H9 (cell line): ENCODE measurements at regions not wholly inside any gene's neighbourhood (a gene's known extent, or its start where the extent isn't known, plus 50 kb on each side); places are given as distances from the start of the nearest gene placed in this dataset.

Experiments used
- DNase-seq: peaks from one replicate; pipeline ENCODE4 v3.0.0-alpha.2; 2017
- H2AFZ ChIP-seq: one replicate; pipeline ENCODE4 v1.6.1; 2013; ENCODE audit warnings: mild to moderate bottlenecking, low read length, control low read depth, moderate library complexity
- H2AK5ac ChIP-seq: 2 replicates; pipeline ENCODE4 v1.6.1; 2013; ENCODE audit warnings: low read length, control low read depth, mixed read lengths; ENCODE audit not compliant: insufficient read length
- H2BK120ac ChIP-seq: one replicate; pipeline ENCODE4 v1.6.1; 2013; ENCODE audit warnings: low read depth, mild to moderate bottlenecking, low read length, control low read depth, inconsistent platforms; ENCODE audit not compliant: poor library complexity, severe bottlenecking
- H2BK12ac ChIP-seq: 2 replicates; pipeline ENCODE4 v1.6.1; 2013; ENCODE audit warnings: low read length, control low read depth, mixed read lengths, low read depth; ENCODE audit not compliant: insufficient read length
- H2BK15ac ChIP-seq: 2 replicates; pipeline ENCODE4 v1.6.1; 2013; ENCODE audit warnings: low read depth, low read length, control low read depth
- H2BK20ac ChIP-seq: one replicate; pipeline ENCODE4 v1.6.1; 2013; ENCODE audit warnings: low read depth, mild to moderate bottlenecking, low read length, control low read depth, inconsistent platforms; ENCODE audit not compliant: poor library complexity, severe bottlenecking
- H2BK5ac ChIP-seq: 2 replicates; pipeline ENCODE4 v1.6.1; 2013; ENCODE audit warnings: low read length, control low read depth, mixed read lengths; ENCODE audit not compliant: insufficient read length
- H3K14ac ChIP-seq: 2 replicates; pipeline ENCODE4 v1.6.1; 2013; ENCODE audit warnings: low read length, control low read depth; ENCODE audit not compliant: insufficient read depth
- H3K18ac ChIP-seq: 2 replicates; pipeline ENCODE4 v1.6.1; 2013; ENCODE audit warnings: low read depth, mild to moderate bottlenecking, mixed read lengths, low read length, control low read depth; ENCODE audit not compliant: insufficient read length
- H3K23ac ChIP-seq: 2 replicates; pipeline ENCODE4 v1.6.1; 2013; ENCODE audit warnings: low read length, control low read depth, mixed read lengths, low read depth; ENCODE audit not compliant: insufficient read length
- H3K23me2 ChIP-seq: 2 replicates; pipeline ENCODE4 v1.6.1; 2013; ENCODE audit warnings: low read depth, mild to moderate bottlenecking, mixed read lengths, low read length, control low read depth; ENCODE audit not compliant: insufficient read length, poor library complexity, severe bottlenecking
- H3K27ac ChIP-seq: 2 replicates; pipeline ENCODE4 v1.5.1; 2013; ENCODE audit warnings: low read length, control low read depth, mixed read lengths, low read depth; ENCODE audit not compliant: insufficient read length
- H3K27me3 ChIP-seq: 2 replicates; pipeline ENCODE4 v1.6.1; 2013; ENCODE audit warnings: low read length, control low read depth, inconsistent platforms; ENCODE audit not compliant: insufficient read depth
- H3K4ac ChIP-seq: 2 replicates; pipeline ENCODE4 v1.6.1; 2013; ENCODE audit warnings: low read depth, mild to moderate bottlenecking, control low read depth, inconsistent platforms, low read length, moderate library complexity
- H3K4me1 ChIP-seq: 2 replicates; pipeline ENCODE4 v1.6.1; 2013; ENCODE audit warnings: low read length, control low read depth, inconsistent platforms; ENCODE audit not compliant: insufficient read depth
- H3K4me2 ChIP-seq: 2 replicates; pipeline ENCODE4 v1.6.1; 2013; ENCODE audit warnings: low read length, control low read depth, mixed read lengths; ENCODE audit not compliant: insufficient read length, insufficient read depth
- H3K56ac ChIP-seq: 2 replicates; pipeline ENCODE4 v1.6.1; 2013; ENCODE audit warnings: low read depth, mild to moderate bottlenecking, mixed read lengths, low read length, control low read depth; ENCODE audit not compliant: insufficient read length
- H3K79me1 ChIP-seq: 2 replicates; pipeline ENCODE4 v1.6.1; 2013; ENCODE audit warnings: low read depth, mild to moderate bottlenecking, moderate library complexity, low read length, control low read depth, inconsistent platforms; ENCODE audit not compliant: insufficient read depth, poor library complexity, severe bottlenecking
- H3K79me2 ChIP-seq: 2 replicates; pipeline ENCODE4 v1.6.1; 2013; ENCODE audit warnings: low read length, control low read depth, inconsistent platforms; ENCODE audit not compliant: insufficient read depth
- H3K9ac ChIP-seq: 2 replicates; pipeline ENCODE4 v1.6.1; 2013; ENCODE audit warnings: low read length, control low read depth, mixed read lengths; ENCODE audit not compliant: insufficient read length; ENCODE audit errors: extremely low read depth
- H3K9me3 ChIP-seq: one replicate; pipeline ENCODE4 v1.6.1; 2013; ENCODE audit warnings: low read depth, low read length, inconsistent platforms; ENCODE audit not compliant: control insufficient read depth
- H3T11ph ChIP-seq: one replicate; pipeline ENCODE4 v1.6.1; 2013; ENCODE audit warnings: mild to moderate bottlenecking, low read length, control low read depth, inconsistent platforms
- H4K20me1 ChIP-seq: one replicate; pipeline ENCODE4 v1.6.1; 2013; ENCODE audit not compliant: control insufficient read depth, insufficient read length, insufficient read depth
- H4K5ac ChIP-seq: 2 replicates; pipeline ENCODE4 v1.6.1; 2013; ENCODE audit warnings: low read depth, mild to moderate bottlenecking, mixed read lengths, low read length, control low read depth; ENCODE audit not compliant: insufficient read length
- H4K8ac ChIP-seq: replicated peaks from 2 replicates; pipeline ENCODE4 v1.6.1; 2013; ENCODE audit warnings: low read length, control low read depth, mixed read lengths, low read depth; ENCODE audit not compliant: insufficient read length
- H4K91ac ChIP-seq: 2 replicates; pipeline ENCODE4 v1.6.1; 2013; ENCODE audit warnings: low read depth, mild to moderate bottlenecking, moderate library complexity, mixed read lengths, low read length, control low read depth; ENCODE audit not compliant: insufficient read length
- H3K27ac Mint-ChIP-seq, 3 experiments: 2 replicates in 2 of 3; 3 replicates in 1 of 3; pipeline ENCODE4 v1.8.0; 2020 to 2021; ENCODE audit warnings: mixed read lengths in 3 of 3, mild to moderate bottlenecking in 1 of 3, moderate library complexity in 1 of 3
- H3K27me3 Mint-ChIP-seq: 2 replicates; pipeline ENCODE4 v1.8.0; 2021; ENCODE audit warnings: low read depth, mild to moderate bottlenecking, moderate library complexity, mixed read lengths
- H3K36me3 Mint-ChIP-seq, 3 experiments: 2 replicates in 2 of 3; 3 replicates in 1 of 3; pipeline ENCODE4 v1.8.0; 2020 to 2021; ENCODE audit warnings: low read depth in 3 of 3, mixed read lengths in 3 of 3; ENCODE audit not compliant: insufficient read depth in 1 of 3
- H3K4me1 Mint-ChIP-seq, 2 experiments: 2 replicates each; pipeline ENCODE4 v1.8.0; 2020; ENCODE audit warnings: mixed read lengths in 2 of 2
- H3K4me3 Mint-ChIP-seq, 2 experiments: 2 replicates in 1 of 2; 3 replicates in 1 of 2; pipeline ENCODE4 v1.8.0; 2020 to 2021; ENCODE audit warnings: mild to moderate bottlenecking in 2 of 2, mixed read lengths in 2 of 2, moderate library complexity in 1 of 2
- H3K9me3 Mint-ChIP-seq, 2 experiments: 2 replicates in 1 of 2; 3 replicates in 1 of 2; pipeline ENCODE4 v1.8.0; 2020; ENCODE audit warnings: mild to moderate bottlenecking in 2 of 2, mixed read lengths in 2 of 2, moderate library complexity in 1 of 2
- WGBS: extraction: QIAGEN DNeasy Blood & Tissue Kit; methylation state at CpG from one replicate; pipeline ENCODE4 v1.1.7; 2013; ENCODE audit warnings: missing lambda C conversion rate, low lambda C conversion rate, mixed read lengths; ENCODE audit not compliant: insufficient read length; ENCODE audit errors: extremely low coverage; 5-methylcytosine and 5-hydroxymethylcytosine counted together
- TF ChIP-seq, protein P1 (sequence below): fragments of 200-600 bp; sonication (generic); conservative IDR thresholded peaks from 3 replicates; pipeline ENCODE4 v1.8.0; 2021; ENCODE audit warnings: antibody characterized with exemption, mild to moderate bottlenecking

DNA sequence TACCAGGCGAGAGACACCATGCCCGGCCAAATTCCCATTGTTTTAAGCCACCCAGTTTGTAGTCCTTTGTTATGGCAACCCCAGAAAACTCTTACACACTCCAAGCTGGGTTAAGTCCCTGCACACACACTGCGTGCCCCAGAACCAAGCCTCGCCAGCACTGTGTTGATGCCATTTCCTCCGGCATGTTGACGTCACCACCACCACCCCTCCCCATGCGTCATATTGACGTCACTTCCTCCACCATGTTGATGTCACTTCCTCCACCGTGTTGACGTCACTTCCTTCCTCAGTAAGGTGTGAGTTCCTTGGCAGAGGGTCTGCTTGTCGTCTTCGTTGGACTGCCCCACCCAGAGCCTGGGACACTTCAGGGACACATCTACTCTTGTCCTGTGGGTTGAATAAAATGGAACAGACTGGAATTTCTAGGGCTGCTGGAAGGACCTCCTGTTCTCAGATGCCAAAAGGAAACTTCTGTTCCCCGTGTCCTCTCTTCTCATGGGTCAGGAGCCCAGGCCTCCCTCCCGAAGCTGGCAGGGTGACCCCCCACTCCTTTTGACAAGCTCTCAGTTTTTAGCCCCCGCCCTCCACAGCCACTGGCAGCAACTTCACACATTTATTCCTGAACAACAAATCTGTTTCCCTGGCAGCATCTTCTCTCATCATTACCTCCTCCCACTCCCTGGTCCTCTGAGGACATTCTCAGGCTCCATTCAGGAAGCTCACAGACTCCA, 643.3 kb downstream of the NPHP4 start:
- H3K4me2 ChIP-seq: no peak overlapping the region
- H4K5ac ChIP-seq: no peak overlapping the region
- TF ChIP-seq, protein P1, sequence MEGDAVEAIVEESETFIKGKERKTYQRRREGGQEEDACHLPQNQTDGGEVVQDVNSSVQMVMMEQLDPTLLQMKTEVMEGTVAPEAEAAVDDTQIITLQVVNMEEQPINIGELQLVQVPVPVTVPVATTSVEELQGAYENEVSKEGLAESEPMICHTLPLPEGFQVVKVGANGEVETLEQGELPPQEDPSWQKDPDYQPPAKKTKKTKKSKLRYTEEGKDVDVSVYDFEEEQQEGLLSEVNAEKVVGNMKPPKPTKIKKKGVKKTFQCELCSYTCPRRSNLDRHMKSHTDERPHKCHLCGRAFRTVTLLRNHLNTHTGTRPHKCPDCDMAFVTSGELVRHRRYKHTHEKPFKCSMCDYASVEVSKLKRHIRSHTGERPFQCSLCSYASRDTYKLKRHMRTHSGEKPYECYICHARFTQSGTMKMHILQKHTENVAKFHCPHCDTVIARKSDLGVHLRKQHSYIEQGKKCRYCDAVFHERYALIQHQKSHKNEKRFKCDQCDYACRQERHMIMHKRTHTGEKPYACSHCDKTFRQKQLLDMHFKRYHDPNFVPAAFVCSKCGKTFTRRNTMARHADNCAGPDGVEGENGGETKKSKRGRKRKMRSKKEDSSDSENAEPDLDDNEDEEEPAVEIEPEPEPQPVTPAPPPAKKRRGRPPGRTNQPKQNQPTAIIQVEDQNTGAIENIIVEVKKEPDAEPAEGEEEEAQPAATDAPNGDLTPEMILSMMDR: no peak
- no peak overlapping the region for H2AFZ ChIP-seq
- H3K14ac ChIP-seq: no peak overlapping the region
- H3K79me2 ChIP-seq: no peaks in the 10 kb centered on the region
- H3K23ac ChIP-seq: no peak overlapping the region
- H3K9me3 ChIP-seq: no peaks in the 10 kb centered on the region
- Mint-ChIP-seq H3K4me3 (no peak overlapping the region), H3K27me3 (peaks cover 12% of the 10 kb centered on the region), H3K9me3 (peaks cover 4 to 6% of the 10 kb centered on the region in 2 experiments; a peak in 3 of 5 replicates), H3K36me3 (no peaks in the 10 kb centered on the region), H3K4me1 (peaks cover 0 to 6% of the 10 kb centered on the region in 2 experiments; a peak in 1 of 4 replicates), H3K27ac (peak overlapping the region in 1 of 3 experiments; percentile 32; a peak in 1 of 7 replicates)
- H3K4ac ChIP-seq: no peak overlapping the region
- no peak overlapping the region for H3K56ac ChIP-seq
- no peak overlapping the region for H3T11ph ChIP-seq
- no peak overlapping the region for H3K9ac ChIP-seq
- H2BK5ac ChIP-seq: no peak overlapping the region
- H2BK20ac ChIP-seq: no peak overlapping the region
- no peak overlapping the region for H2AK5ac ChIP-seq
- H3K27me3 ChIP-seq: no peaks in the 10 kb centered on the region
- H2BK120ac ChIP-seq: no peak overlapping the region
- H4K20me1 ChIP-seq: no peaks in the 10 kb centered on the region
- no CpG with 5 or more reads among the region's 15 CpGs for WGBS
- no peak overlapping the region for H2BK12ac ChIP-seq
- DNase-seq: no peak
- no peak overlapping the region for H4K8ac ChIP-seq
- no peak overlapping the region for H4K91ac ChIP-seq
- H2BK15ac ChIP-seq: no peak overlapping the region
- H3K23me2 ChIP-seq: no peaks in the 10 kb centered on the region
- H3K4me1 ChIP-seq: no peaks in the 10 kb centered on the region
- H3K18ac ChIP-seq: no peak overlapping the region
- H3K79me1 ChIP-seq: no peaks in the 10 kb centered on the region
- no peak overlapping the region for H3K27ac ChIP-seq
